ENCODE measurements at regions not wholly inside any gene's neighbourhood (a gene's known extent, or its start where the extent isn't known, plus 50 kb on each side); places are given as distances from the start of the nearest gene placed in this dataset.

- Histone ChIP-seq H2AK5ac (ENCODE audit: low read depth, low read length) (no peak overlapping the region), H3K9me3 (ENCODE audit: control insufficient read depth, insufficient read depth, low read length) (no peaks in the 10 kb centered on the region), H3K9me1 (ENCODE audit: insufficient read depth, low read length) (no peaks in the 10 kb centered on the region), H2BK120ac (ENCODE audit: low read depth, low read length) (no peak overlapping the region), H3K4me2 (ENCODE audit: low read depth, low read length) (no peak overlapping the region), H3K14ac (replicated peaks; ENCODE audit: low read depth, low read length) (no peak overlapping the region), H2AFZ (replicated peaks; ENCODE audit: low read length, poor library complexity) (no peak overlapping the region), H3K36me3 (ENCODE audit: control insufficient read depth, insufficient read depth, low read length) (no peaks in the 10 kb centered on the region), H4K91ac (ENCODE audit: insufficient read depth, low read depth, low read length) (no peak overlapping the region), H2BK5ac (ENCODE audit: low read depth, low read length, poor library complexity, severe bottlenecking) (no peak overlapping the region), H4K5ac (ENCODE audit: low read depth, low read length) (no peak overlapping the region), H3K9ac (ENCODE audit: low read depth, low read length) (no peak overlapping the region), H3K4me1 (ENCODE audit: control insufficient read depth, insufficient read depth, low read length) (no peaks in the 10 kb centered on the region), H3K4ac (ENCODE audit: low read depth, low read length) (no peak overlapping the region), H3K4me3 (ENCODE audit: insufficient read depth, low read depth, low read length) (no peak overlapping the region), H3K23ac (ENCODE audit: low read depth, low read length) (no peak overlapping the region), H4K8ac (ENCODE audit: low read depth in 2 of 2, low read length in 2 of 2) (no peak overlapping the region), H2BK20ac (ENCODE audit: low read depth, low read length) (no peak overlapping the region), H3K27me3 (ENCODE audit: control insufficient read depth, insufficient read depth, low read length) (peaks cover 13% of the 10 kb centered on the region; the same call in 1 of the 2 replicates), H2BK15ac (ENCODE audit: low read depth, low read length) (no peak overlapping the region), H3K79me1 (ENCODE audit: low read depth in 1 of 2, low read length in 2 of 2) (no peaks in the 10 kb centered on the region), H3K27ac (ENCODE audit: insufficient read depth, low read length) (no peak overlapping the region), H3K56ac (ENCODE audit: extremely low read depth, insufficient read depth, low read length) (no peak overlapping the region), H3K18ac (ENCODE audit: low read depth, low read length) (no peak overlapping the region), H4K20me1 (ENCODE audit: insufficient read depth, low read length) (no peaks in the 10 kb centered on the region), H2AK9ac (replicated peaks; ENCODE audit: low read depth, low read length, poor library complexity) (no peak overlapping the region)
- intact Hi-C loops (cut with micrococcal nuclease) = no loop called here
- TF ChIP-seq MAZ (IDR thresholded peaks at IDR 0.05; ENCODE audit: borderline replicate concordance, low read depth, low read length) (no peak), CHD1 (IDR thresholded peaks at IDR 0.05; ENCODE audit: low read depth, low read length) (no peak), POLR2A (IDR thresholded peaks at IDR 0.05; ENCODE audit: low read depth, low read length) (no peak), MXI1 (IDR thresholded peaks at IDR 0.05; ENCODE audit: borderline replicate concordance, low read depth, low read length) (no peak), CEBPB (IDR thresholded peaks at IDR 0.05; ENCODE audit: low read depth, low read length) (no peak), NFE2L2 (IDR thresholded peaks at IDR 0.05; ENCODE audit: low read depth, low read length) (no peak), RAD21 (IDR thresholded peaks at IDR 0.05; ENCODE audit: low read length) (no peak), SMC3 (IDR thresholded peaks at IDR 0.05; ENCODE audit: low read depth, low read length) (no peak), USF2 (IDR thresholded peaks at IDR 0.05; ENCODE audit: low read depth, low read length) (no peak), ELK1 (IDR thresholded peaks at IDR 0.05; ENCODE audit: borderline replicate concordance, low read depth, low read length) (no peak), MAFK (IDR thresholded peaks at IDR 0.05; ENCODE audit: low read depth, low read length) (no peak), CTCF (conservative IDR thresholded peaks at IDR 0.05; ENCODE audit: low read depth, low read length) (no peak), RCOR1 (IDR thresholded peaks at IDR 0.05; ENCODE audit: insufficient replicate concordance, low read length) (no peak), RFX5 (IDR thresholded peaks at IDR 0.05; ENCODE audit: low read depth, low read length) (no peak), BHLHE40 (IDR thresholded peaks at IDR 0.05; ENCODE audit: low read depth, low read length) (no peak)
- no CpG with 5 or more reads among the region's 5 CpGs for WGBS, 2 experiments (ENCODE audit: extremely low coverage in 2 of 2, insufficient read length in 1 of 2)
- dilution Hi-C loops (cut with HindIII; ENCODE audit: low sequenced_read_pairs, unreplicated experiment) = no loop called here
- CTCF ChIA-PET = no interaction called here
- ATAC-seq (ENCODE audit: low read depth) (no peak), DNase-seq (no peak)
- in situ Hi-C loops (cut with MboI; ENCODE audit: low sequenced_read_pairs) = no loop called here
- no TSS peak for BruUV-seq (replicated peaks)
- POLR2A ChIA-PET (ENCODE audit: unreplicated experiment) = no interaction called here
These were observed 150.1 kb downstream of the TPRA1 start for GRCh38 chr3:127440384-127440783.

All from IMR-90 (cell line).